ENCODE measurements at regions not wholly inside any gene's neighbourhood (a gene's known extent, or its start where the extent isn't known, plus 50 kb on each side); places are given as distances from the start of the nearest gene placed in this dataset.
A peak's percentile ranks its signal among the peaks of the same experiment; 100 is the strongest.

GRCh38 chr9:129383561-129384490 is 205.8 kb upstream of the IER5L start:
- Histone ChIP-seq H3K4me3 (ENCODE audit: low read depth in 1 of 3, low read length in 3 of 3) (peak overlapping the region; percentile 24 to 66 (median 53)), H3K9ac (ENCODE audit: low read depth in 1 of 2, low read length in 2 of 2) (peak overlapping the region; percentile 23 to 82), H3K27me3 (ENCODE audit: control insufficient read depth in 4 of 4, insufficient read depth in 4 of 4, low read length in 3 of 4) (no peaks in the 10 kb centered on the region), H3K4me1 (ENCODE audit: control insufficient read depth in 4 of 4, insufficient read depth in 4 of 4, low read length in 3 of 4) (peaks cover 2 to 7% (median 6%) of the 10 kb centered on the region in 4 donors), H3K9me3 (ENCODE audit: control insufficient read depth in 4 of 4, low read length in 3 of 4) (no peaks in the 10 kb centered on the region), H3K36me3 (ENCODE audit: control insufficient read depth in 4 of 4, insufficient read depth in 3 of 4, low read depth in 1 of 4, low read length in 3 of 4) (no peaks in the 10 kb centered on the region), H3K27ac (ENCODE audit: low read depth in 1 of 2, low read length in 2 of 2) (peak overlapping the region; percentile 91 to 92)
- 18% methylated on average over 65 of the region's 65 CpGs for WGBS
- peak in 1 of 2 donors; percentile 54 for TF ChIP-seq RAD21 (IDR thresholded peaks at IDR 0.05)
- no peak for TF ChIP-seq RXRA (IDR thresholded peaks at IDR 0.05)
- peak; percentile 58 for DNase-seq (ENCODE audit: low spot score)

- peaks cover 2 to 7% (median 6%) of the 10 kb centered on the region in 4 donors for H3K4me1 ChIP-seq (ENCODE audit: control insufficient read depth in 4 of 4, insufficient read depth in 4 of 4, low read length in 3 of 4)
- peak; percentile 53 for DNase-seq (ENCODE audit: low spot score)
- H3K27ac ChIP-seq (ENCODE audit: low read depth in 1 of 2, low read length in 2 of 2): peak overlapping the region; percentile 91 to 92
- TF ChIP-seq CTCF (IDR thresholded peaks at IDR 0.05; ENCODE audit: low read depth, low read length, missing input control): no peak
- TF ChIP-seq EGR1 (IDR thresholded peaks at IDR 0.05; ENCODE audit: low read depth in 2 of 2): peak in 1 of 2 donors; percentile 47
- peak in 1 of 2 donors; percentile 13 for TF ChIP-seq RAD21 (IDR thresholded peaks at IDR 0.05)
- TF ChIP-seq YY1 (IDR thresholded peaks at IDR 0.05): no peak
- no peak for TF ChIP-seq ATF3 (IDR thresholded peaks at IDR 0.05)
- no peak for TF ChIP-seq FOXA2 (IDR thresholded peaks at IDR 0.05)
- TF ChIP-seq FOXA1 (IDR thresholded peaks at IDR 0.05): no peak
- TF ChIP-seq TAF1 (conservative IDR thresholded peaks at IDR 0.05): no peak
- no peak for TF ChIP-seq GABPA (IDR thresholded peaks at IDR 0.05 in 1 of 2, conservative IDR thresholded peaks at IDR 0.05 in 1 of 2)
- no peak for TF ChIP-seq NR2F2 (IDR thresholded peaks at IDR 0.05)
- peak; percentile 14 for TF ChIP-seq SP1 (IDR thresholded peaks at IDR 0.05)
- TF ChIP-seq HNF4A (conservative IDR thresholded peaks at IDR 0.05): peak in 1 of 2 donors; percentile 33
- TF ChIP-seq JUND (IDR thresholded peaks at IDR 0.05): no peak
- 2% methylated on average over 29 of the region's 29 CpGs for WGBS
- no peaks in the 10 kb centered on the region for H3K27me3 ChIP-seq (ENCODE audit: control insufficient read depth in 4 of 4, insufficient read depth in 4 of 4, low read length in 3 of 4)
- H3K9ac ChIP-seq (ENCODE audit: low read depth in 1 of 2, low read length in 2 of 2): peak overlapping the region; percentile 68 to 82
- H3K36me3 ChIP-seq (ENCODE audit: control insufficient read depth in 4 of 4, insufficient read depth in 3 of 4, low read depth in 1 of 4, low read length in 3 of 4): no peaks in the 10 kb centered on the region
- peak overlapping the region; percentile 24 to 66 (median 53) for H3K4me3 ChIP-seq (ENCODE audit: low read depth in 1 of 3, low read length in 3 of 3)
- H3K9me3 ChIP-seq (ENCODE audit: control insufficient read depth in 4 of 4, low read length in 3 of 4): no peaks in the 10 kb centered on the region
Observed at GRCh38 chr9:129383019-129383560, 205.0 kb upstream of the IER5L start.
